Activated naive CD4-positive, alpha-beta T cell treated with anti-CD3 and anti-CD28 coated beads for 36 hours (primary cell): ENCODE measurements at regions not wholly inside any gene's neighbourhood (a gene's known extent, or its start where the extent isn't known, plus 50 kb on each side); places are given as distances from the start of the nearest gene placed in this dataset.
"Not testable (repeated sequence)": the region's sequence is repeated elsewhere in the genome, so short reads cannot be mapped to it uniquely, and the experiment has no call there.

ENCODE experiments used
- CTCF ChIA-PET: fragments of 350-600 bp; sonication (Branson Sonifier 250); formaldehyde crosslinking; loops from one replicate; lab custom pipeline; 2021; ENCODE audit warnings: antibody characterized with exemption; lab: Charles Lee
- DNase-seq: peaks from one replicate; pipeline ENCODE4 v3.0.0-alpha.2; 2020
- H3K27ac Mint-ChIP-seq: one replicate; pipeline ENCODE4 v1.8.0; 2021; ENCODE audit warnings: mild to moderate bottlenecking, mixed read lengths
- H3K27me3 Mint-ChIP-seq: one replicate; pipeline ENCODE4 v1.8.0; 2021; ENCODE audit warnings: low read depth, mixed read lengths
- H3K36me3 Mint-ChIP-seq: one replicate; pipeline ENCODE4 v1.8.0; 2021; ENCODE audit warnings: low read depth, mixed read lengths
- H3K4me1 Mint-ChIP-seq: one replicate; pipeline ENCODE4 v1.8.0; 2021; ENCODE audit warnings: low read depth, mixed read lengths
- H3K4me3 Mint-ChIP-seq: one replicate; pipeline ENCODE4 v1.8.0; 2021; ENCODE audit warnings: mild to moderate bottlenecking, moderate library complexity, mixed read lengths
- H3K9me3 Mint-ChIP-seq: one replicate; pipeline ENCODE4 v1.8.0; 2021; ENCODE audit warnings: mixed read lengths
- intact Hi-C: fragments of 100-400 bp; cut with micrococcal nuclease; formaldehyde crosslinking; loops from one replicate; pipeline ENCODE4 v1.15.1; 2023

GRCh38 chr12:82593901-82594396 is 92.8 kb upstream of the TMTC2 start:
- Mint-ChIP-seq H3K4me3 (no peak overlapping the region), H3K27ac (no peak overlapping the region)

GRCh38 chr12:82595941-82596340 is 90.8 kb upstream of the TMTC2 start:
- H3K4me1 Mint-ChIP-seq: no peaks in the 10 kb centered on the region
- H3K9me3 Mint-ChIP-seq: peaks cover under 1% of the 10 kb centered on the region
- H3K27ac Mint-ChIP-seq: no peak overlapping the region
- no peaks in the 10 kb centered on the region for H3K36me3 Mint-ChIP-seq
- intact Hi-C loops: no loop called here
- no peak for DNase-seq
- CTCF ChIA-PET: no interaction called here
- H3K4me3 Mint-ChIP-seq: no peak overlapping the region
- H3K27me3 Mint-ChIP-seq: no peaks in the 10 kb centered on the region

More at GRCh38 chr12:82593901-82594396, 92.8 kb upstream of the TMTC2 start:
- intact Hi-C loops: no loop called here
- Mint-ChIP-seq H3K9me3 (peaks cover 6% of the 10 kb centered on the region), H3K4me1 (no peaks in the 10 kb centered on the region), H3K36me3 (no peaks in the 10 kb centered on the region), H3K27me3 (no peaks in the 10 kb centered on the region)
- DNase-seq: no peak
- CTCF ChIA-PET: no interaction called here

GRCh38 chr12:82596483-82596882 is 90.2 kb upstream of the TMTC2 start:
- no peak overlapping the region for H3K4me3 Mint-ChIP-seq
- CTCF ChIA-PET: interaction anchor here (1.2 kb wide), 1 partner anchor 90 kb away, joined by 4 read pairs; no protein-coding TSS in a partner anchor
- no peak overlapping the region for H3K27ac Mint-ChIP-seq
- H3K9me3 Mint-ChIP-seq: no peaks in the 10 kb centered on the region
- no peak for DNase-seq
- no peaks in the 10 kb centered on the region for H3K36me3 Mint-ChIP-seq
- H3K4me1 Mint-ChIP-seq: no peaks in the 10 kb centered on the region
- intact Hi-C loops: no loop called here
- H3K27me3 Mint-ChIP-seq: no peaks in the 10 kb centered on the region

GRCh38 chr12:82600379-82600778 is 86.3 kb upstream of the TMTC2 start:
- Mint-ChIP-seq H3K4me1 (no peaks in the 10 kb centered on the region), H3K36me3 (no peaks in the 10 kb centered on the region), H3K27ac (no peak overlapping the region), H3K27me3 (no peaks in the 10 kb centered on the region), H3K9me3 (no peaks in the 10 kb centered on the region), H3K4me3 (no peak overlapping the region)
- CTCF ChIA-PET: no interaction called here
- intact Hi-C loops: no loop called here
- DNase-seq: no peak

- H3K9me3 Mint-ChIP-seq, CTCF ChIA-PET, H3K4me1 Mint-ChIP-seq, H3K4me3 Mint-ChIP-seq, H3K27me3 Mint-ChIP-seq, H3K27ac Mint-ChIP-seq, intact Hi-C loops, DNase-seq, H3K36me3 Mint-ChIP-seq: not testable (repeated sequence)
These were observed 83.1 kb upstream of the TMTC2 start for GRCh38 chr12:82603647-82604046.

GRCh38 chr12:82605115-82605514 is 81.6 kb upstream of the TMTC2 start:
- Mint-ChIP-seq H3K27me3 (no peaks in the 10 kb centered on the region), H3K4me3 (no peak overlapping the region), H3K27ac (no peak overlapping the region), H3K4me1 (no peaks in the 10 kb centered on the region), H3K36me3 (no peaks in the 10 kb centered on the region), H3K9me3 (no peaks in the 10 kb centered on the region)
- DNase-seq: no peak
- intact Hi-C loops: no loop called here
- CTCF ChIA-PET: no interaction called here

DNA sequence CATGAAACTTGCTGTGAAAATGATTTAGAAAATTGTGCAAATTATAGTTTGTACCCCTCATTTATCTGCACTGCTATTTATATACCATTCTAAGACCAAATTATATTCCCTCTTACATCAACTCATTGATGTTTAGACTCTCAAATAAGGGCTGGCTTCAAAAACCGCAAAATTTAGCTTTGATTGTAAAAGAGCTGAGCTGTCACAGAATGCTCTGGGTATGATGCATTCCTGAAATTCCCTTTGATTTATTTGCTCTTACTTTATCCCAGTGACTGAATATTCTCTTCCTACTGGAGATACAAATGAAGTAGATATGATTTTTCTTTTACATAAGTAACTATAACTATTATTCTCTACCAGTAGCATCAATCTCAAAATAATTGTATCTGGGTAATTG is 78.0 kb upstream of the TMTC2 start:
- no peak for DNase-seq
- Mint-ChIP-seq H3K9me3 (no peaks in the 10 kb centered on the region), H3K27me3 (peaks cover 2% of the 10 kb centered on the region), H3K4me3 (no peak overlapping the region), H3K4me1 (no peaks in the 10 kb centered on the region), H3K36me3 (no peaks in the 10 kb centered on the region), H3K27ac (no peak overlapping the region)
- intact Hi-C loops: no loop called here
- CTCF ChIA-PET: no interaction called here

GRCh38 chr12:82609234-82609914 is 77.3 kb upstream of the TMTC2 start:
- CTCF ChIA-PET: no interaction called here

GRCh38 chr12:82619644-82620043 is 67.1 kb upstream of the TMTC2 start:
- H3K27me3 Mint-ChIP-seq: peaks cover under 1% of the 10 kb centered on the region
- intact Hi-C loops: no loop called here
- no peak overlapping the region for H3K4me3 Mint-ChIP-seq
- H3K4me1 Mint-ChIP-seq: no peaks in the 10 kb centered on the region
- DNase-seq: no peak
- H3K9me3 Mint-ChIP-seq: no peaks in the 10 kb centered on the region
- H3K27ac Mint-ChIP-seq: no peak overlapping the region
- H3K36me3 Mint-ChIP-seq: no peaks in the 10 kb centered on the region
- CTCF ChIA-PET: no interaction called here

More at GRCh38 chr12:82609234-82609914, 77.3 kb upstream of the TMTC2 start:
- H3K27ac Mint-ChIP-seq: no peak overlapping the region
- DNase-seq: no peak
- no peaks in the 10 kb centered on the region for H3K36me3 Mint-ChIP-seq
- intact Hi-C loops: no loop called here
- H3K27me3 Mint-ChIP-seq: peaks cover 2% of the 10 kb centered on the region
- no peaks in the 10 kb centered on the region for H3K9me3 Mint-ChIP-seq
- no peak overlapping the region for H3K4me3 Mint-ChIP-seq
- no peaks in the 10 kb centered on the region for H3K4me1 Mint-ChIP-seq

- no peaks in the 10 kb centered on the region for H3K9me3 Mint-ChIP-seq
- intact Hi-C loops: no loop called here
- no peaks in the 10 kb centered on the region for H3K4me1 Mint-ChIP-seq
- no peaks in the 10 kb centered on the region for H3K36me3 Mint-ChIP-seq
- peaks cover 4% of the 10 kb centered on the region for H3K27me3 Mint-ChIP-seq
- CTCF ChIA-PET: no interaction called here
- DNase-seq: no peak
- no peak overlapping the region for H3K4me3 Mint-ChIP-seq
- no peak overlapping the region for H3K27ac Mint-ChIP-seq
These were observed 65.8 kb upstream of the TMTC2 start for GRCh38 chr12:82620917-82621316.

DNA sequence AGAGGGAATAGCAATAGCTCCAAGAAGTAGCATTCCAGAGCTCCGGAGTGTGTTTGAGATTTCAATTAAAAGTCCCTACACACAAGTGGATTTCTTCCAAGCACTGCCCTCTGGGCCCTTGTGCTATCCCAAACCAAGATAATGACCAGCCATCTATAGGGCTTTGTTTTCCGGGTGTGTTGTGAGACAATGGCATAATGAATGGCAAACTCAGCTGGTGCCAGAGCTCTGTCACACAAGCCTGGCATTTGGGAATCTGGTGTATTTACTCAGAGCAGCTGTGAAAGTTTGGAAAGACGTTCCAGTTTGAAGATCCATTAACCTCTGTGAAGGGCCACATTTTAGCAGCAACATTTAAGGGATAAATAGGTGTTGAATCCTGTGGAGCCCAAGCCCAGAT is 61.2 kb upstream of the TMTC2 start:
- no peak overlapping the region for H3K27ac Mint-ChIP-seq
- intact Hi-C loops: loop anchor here (5.0 kb wide), 1 partner anchor 98 kb away; no protein-coding TSS in a partner anchor
- H3K4me3 Mint-ChIP-seq: no peak overlapping the region
- H3K9me3 Mint-ChIP-seq: no peaks in the 10 kb centered on the region
- H3K27me3 Mint-ChIP-seq: peaks cover 4% of the 10 kb centered on the region
- no peaks in the 10 kb centered on the region for H3K4me1 Mint-ChIP-seq
- H3K36me3 Mint-ChIP-seq: no peaks in the 10 kb centered on the region
- CTCF ChIA-PET: no interaction called here
- DNase-seq: no peak

GRCh38 chr12:82627799-82628198 is 58.9 kb upstream of the TMTC2 start:
- intact Hi-C loops: loop anchor here (5.0 kb wide), 1 partner anchor 100 kb away; no protein-coding TSS in a partner anchor
- Mint-ChIP-seq H3K4me3 (no peak overlapping the region), H3K9me3 (no peaks in the 10 kb centered on the region), H3K27me3 (peaks cover 12% of the 10 kb centered on the region), H3K27ac (no peak overlapping the region), H3K4me1 (no peaks in the 10 kb centered on the region), H3K36me3 (no peaks in the 10 kb centered on the region)
- CTCF ChIA-PET: no interaction called here
- no peak for DNase-seq

GRCh38 chr12:82634495-82635258 is 52.0 kb upstream of the TMTC2 start:
- CTCF ChIA-PET, H3K27me3 Mint-ChIP-seq, intact Hi-C loops, H3K36me3 Mint-ChIP-seq, DNase-seq, H3K9me3 Mint-ChIP-seq, H3K4me1 Mint-ChIP-seq, H3K27ac Mint-ChIP-seq, H3K4me3 Mint-ChIP-seq: not testable (repeated sequence)
